Breast epithelium (tissue), 4 donors: ENCODE measurements at regions not wholly inside any gene's neighbourhood (a gene's known extent, or its start where the extent isn't known, plus 50 kb on each side); places are given as distances from the start of the nearest gene placed in this dataset.

Source experiments
- DNase-seq, 2 donors: peaks; one replicate each; pipeline ENCODE4 v3.0.0-alpha.2; 2019; ENCODE audit warnings: low spot score in 2 of 2
- H3K27ac ChIP-seq, 2 donors: fragments of 200-600 bp; sonication (generic) in 1 of 2; one replicate each; pipeline ENCODE4 v1.5.1; 2016 to 2019; ENCODE audit warnings: mild to moderate bottlenecking in 1 of 2
- H3K27me3 ChIP-seq, 2 donors: fragments of 200-600 bp; sonication (generic) in 1 of 2; one replicate each; pipeline versions ENCODE4 v1.5.1 to v1.6.0; 2017 to 2019; ENCODE audit warnings: control low read depth in 1 of 2, mild to moderate bottlenecking in 1 of 2
- H3K36me3 ChIP-seq: fragments of 200-600 bp; one replicate; pipeline ENCODE4 v1.5.1; 2019
- H3K4me1 ChIP-seq, 2 donors: fragments of 200-600 bp; sonication (generic); one replicate each; pipeline ENCODE4 v1.5.1; 2016 to 2019; ENCODE audit warnings: control low read depth in 1 of 2
- H3K4me3 ChIP-seq, 3 donors: fragments of 200-600 bp; sonication (generic); 1 replicate in 2 of 3; 2 replicates in 1 of 3; pipeline ENCODE4 v1.5.1; 2016 to 2019; ENCODE audit warnings: mild to moderate bottlenecking in 3 of 3, moderate library complexity in 2 of 3
- H3K9me3 ChIP-seq, 2 donors: fragments of 200-600 bp; sonication (generic) in 1 of 2; one replicate each; pipeline ENCODE4 v1.5.1; 2016 to 2019; ENCODE audit warnings: control low read depth in 1 of 2
- CTCF ChIP-seq, 3 donors: fragments of 450-650 bp; IDR thresholded peaks; one replicate each; pipeline ENCODE4 v1.5.1; 2016 to 2017; ENCODE audit warnings: antibody characterized with exemption in 3 of 3, mild to moderate bottlenecking in 3 of 3, moderate library complexity in 3 of 3
- POLR2A ChIP-seq: fragments of 450-650 bp; IDR thresholded peaks from one replicate; pipeline ENCODE4 v1.6.1; 2016; ENCODE audit warnings: antibody characterized with exemption, mild to moderate bottlenecking, moderate library complexity
- POLR2AphosphoS5 ChIP-seq, 3 donors: sonication (generic); formaldehyde crosslinking; IDR thresholded peaks; one replicate each; pipeline ENCODE4 v1.6.1; 2017; ENCODE audit warnings: antibody characterized with exemption in 3 of 3
- intact Hi-C: fragments of 100-400 bp; cut with DNase I; formaldehyde crosslinking; loops from one replicate; pipeline ENCODE4 v1.15.1; 2023; ENCODE audit warnings: low total_unique reads

GRCh38 chr5:40309851-40310250 is 369.9 kb upstream of the PTGER4 start:
- intact Hi-C loops, result no loop called here

GRCh38 chr5:40308867-40309266 is 370.8 kb upstream of the PTGER4 start:
- no peak overlapping the region for H3K27ac ChIP-seq
- no peak overlapping the region for H3K4me3 ChIP-seq
- no peaks in the 10 kb centered on the region for H3K27me3 ChIP-seq
- DNase-seq, result no peak
- no peaks in the 10 kb centered on the region for H3K4me1 ChIP-seq
- H3K36me3 ChIP-seq, result no peaks in the 10 kb centered on the region
- TF ChIP-seq POLR2AphosphoS5 (IDR thresholded peaks at IDR 0.05) (no peak), CTCF (IDR thresholded peaks at IDR 0.05) (no peak), POLR2A (no peak)
- intact Hi-C loops, result no loop called here
- no peaks in the 10 kb centered on the region for H3K9me3 ChIP-seq

More at GRCh38 chr5:40309851-40310250, 369.9 kb upstream of the PTGER4 start:
- no peaks in the 10 kb centered on the region for H3K9me3 ChIP-seq
- no peaks in the 10 kb centered on the region for H3K27me3 ChIP-seq
- H3K4me1 ChIP-seq, result no peaks in the 10 kb centered on the region
- no peak overlapping the region for H3K27ac ChIP-seq
- no peak overlapping the region for H3K4me3 ChIP-seq
- no peak for TF ChIP-seq CTCF (IDR thresholded peaks at IDR 0.05)
- no peak for DNase-seq
- no peaks in the 10 kb centered on the region for H3K36me3 ChIP-seq

GRCh38 chr5:40307920-40308319 is 371.8 kb upstream of the PTGER4 start:
- intact Hi-C loops, result no loop called here
- Histone ChIP-seq H3K4me1 (no peaks in the 10 kb centered on the region), H3K36me3 (no peaks in the 10 kb centered on the region), H3K9me3 (no peaks in the 10 kb centered on the region), H3K27me3 (no peaks in the 10 kb centered on the region), H3K4me3 (no peak overlapping the region), H3K27ac (no peak overlapping the region)
- DNase-seq, result no peak
- TF ChIP-seq POLR2A, result no peak
- TF ChIP-seq POLR2AphosphoS5 (IDR thresholded peaks at IDR 0.05), result no peak
- TF ChIP-seq CTCF (IDR thresholded peaks at IDR 0.05), result no peak

GRCh38 chr5:40306869-40307487 is 372.7 kb upstream of the PTGER4 start:
- intact Hi-C loops, result no loop called here
- no peaks in the 10 kb centered on the region for H3K9me3 ChIP-seq
- DNase-seq, result no peak
- H3K4me1 ChIP-seq, result no peaks in the 10 kb centered on the region
- H3K36me3 ChIP-seq, result no peaks in the 10 kb centered on the region
- no peak overlapping the region for H3K27ac ChIP-seq
- H3K4me3 ChIP-seq, result no peak overlapping the region
- no peaks in the 10 kb centered on the region for H3K27me3 ChIP-seq
- TF ChIP-seq POLR2AphosphoS5 (IDR thresholded peaks at IDR 0.05), result no peak
- TF ChIP-seq POLR2A, result no peak
- no peak for TF ChIP-seq CTCF (IDR thresholded peaks at IDR 0.05)

GRCh38 chr5:40292006-40292405 is 387.7 kb upstream of the PTGER4 start:
- Histone ChIP-seq H3K36me3 (no peaks in the 10 kb centered on the region), H3K4me1 (no peaks in the 10 kb centered on the region), H3K4me3 (no peak overlapping the region), H3K9me3 (no peaks in the 10 kb centered on the region), H3K27me3 (no peaks in the 10 kb centered on the region), H3K27ac (no peak overlapping the region)
- intact Hi-C loops, result no loop called here
- no peak for DNase-seq
- TF ChIP-seq POLR2AphosphoS5 (IDR thresholded peaks at IDR 0.05), result no peak

- no peaks in the 10 kb centered on the region for H3K27me3 ChIP-seq
- no peak overlapping the region for H3K4me3 ChIP-seq
- no peak for DNase-seq
- H3K36me3 ChIP-seq, result no peaks in the 10 kb centered on the region
- intact Hi-C loops, result no loop called here
- no peaks in the 10 kb centered on the region for H3K9me3 ChIP-seq
- no peak for TF ChIP-seq POLR2AphosphoS5 (IDR thresholded peaks at IDR 0.05)
- no peaks in the 10 kb centered on the region for H3K4me1 ChIP-seq
- H3K27ac ChIP-seq, result no peak overlapping the region
Observed at GRCh38 chr5:40291338-40291737, 388.4 kb upstream of the PTGER4 start.
